Hematopoietic multipotent progenitor cell treated with erythropoietin and hydrocortisone succinate and interleukin-3 and kit ligand, for 15 days (in vitro differentiated cells): ENCODE measurements at regions not wholly inside any gene's neighbourhood (a gene's known extent, or its start where the extent isn't known, plus 50 kb on each side); places are given as distances from the start of the nearest gene placed in this dataset.
"Not testable (repeated sequence)": the region's sequence is repeated elsewhere in the genome, so short reads cannot be mapped to it uniquely, and the experiment has no call there.

Source experiments
- DNase-seq: peaks from one replicate; pipeline ENCODE4 v3.0.0-alpha.2; 2015; ENCODE audit warnings: low spot score

DNA sequence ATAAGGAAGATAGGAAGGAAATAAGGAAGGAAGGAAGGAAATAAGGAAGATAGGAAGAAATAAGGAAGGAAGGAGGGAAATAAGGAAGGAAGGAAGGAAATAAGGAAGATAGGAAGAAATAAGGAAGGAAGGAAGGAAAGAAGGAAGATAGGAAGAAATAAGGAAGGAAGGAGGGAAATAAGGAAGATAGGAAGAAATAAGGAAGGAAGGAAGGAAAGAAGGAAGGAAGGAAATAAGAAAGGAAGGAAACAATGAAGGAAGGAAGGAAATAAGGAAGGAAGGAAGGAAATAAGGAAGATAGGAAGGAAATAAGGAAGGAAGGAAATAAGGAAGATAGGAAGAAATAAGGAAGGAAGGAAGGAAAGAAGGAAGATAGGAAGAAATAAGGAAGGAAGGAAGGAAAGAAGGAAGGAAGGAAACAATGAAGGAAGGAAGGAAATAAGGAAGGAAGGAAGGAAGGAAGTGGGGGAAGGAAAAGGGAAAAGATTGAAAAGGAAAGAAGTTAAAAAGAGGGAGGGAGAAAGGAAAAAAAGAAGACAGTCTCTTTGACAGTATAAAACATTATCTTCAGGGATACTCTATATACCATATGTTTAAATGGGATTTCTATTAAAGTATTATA lies 227.1 kb downstream of the SP3 start:
- DNase-seq = not testable (repeated sequence)

DNA sequence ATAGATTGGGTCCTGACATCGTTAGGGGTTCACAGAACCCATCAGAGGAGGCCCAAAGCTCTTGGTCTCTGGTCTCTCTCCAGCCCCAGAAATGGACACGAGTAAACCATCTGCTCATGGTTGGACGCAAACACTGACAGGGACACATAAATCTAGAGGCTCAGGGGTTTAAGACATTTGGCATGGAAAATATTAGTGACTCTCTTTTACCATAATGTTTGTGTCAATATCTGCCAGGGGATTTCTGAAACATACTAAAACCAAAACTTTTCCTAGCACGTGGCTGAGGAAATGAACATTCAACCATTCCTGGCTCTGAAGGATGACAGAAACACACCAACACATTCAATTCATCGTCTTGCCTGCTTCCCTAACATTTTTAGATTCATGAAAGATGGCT lies 226.2 kb downstream of the SP3 start:
- no peak for DNase-seq

DNA sequence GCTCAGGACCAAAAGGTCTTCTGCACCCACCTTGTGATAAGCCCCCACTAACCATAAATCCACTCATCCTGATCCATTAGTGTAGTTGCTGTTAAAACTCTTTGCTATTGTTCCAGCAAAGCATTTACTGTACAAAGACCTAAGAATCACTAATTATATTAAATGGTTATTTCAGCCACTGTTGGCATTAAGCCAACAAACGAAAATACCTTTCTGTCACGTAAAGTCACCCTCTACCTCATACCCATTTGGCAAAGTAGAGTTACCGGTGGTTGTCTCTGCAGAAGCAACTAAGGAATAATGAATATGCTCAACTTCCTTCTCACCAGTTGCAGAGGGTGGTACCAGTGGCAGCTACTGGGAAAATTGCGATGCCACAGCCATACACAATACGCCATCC lies 224.5 kb downstream of the SP3 start:
- no peak for DNase-seq

DNA sequence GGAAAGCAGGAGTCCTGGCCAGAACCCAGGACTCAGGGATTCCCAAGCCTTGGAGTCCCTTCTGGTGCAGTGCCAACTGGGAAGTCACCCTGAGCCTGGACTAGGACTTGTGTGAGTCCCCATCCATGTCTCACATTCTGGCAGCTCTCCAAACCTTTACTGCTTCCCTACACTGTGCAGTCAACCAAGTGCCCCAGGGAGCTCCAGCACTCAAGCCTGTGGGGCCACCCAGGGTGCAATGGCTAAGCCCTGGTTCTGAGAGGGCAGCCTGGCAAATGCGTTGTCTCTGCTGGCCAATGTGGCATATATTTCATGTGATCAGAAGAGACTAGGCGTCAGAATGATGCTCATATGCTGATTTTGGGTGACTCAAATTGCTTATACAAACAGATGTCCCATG lies 223.4 kb downstream of the SP3 start:
- no peak for DNase-seq

DNA sequence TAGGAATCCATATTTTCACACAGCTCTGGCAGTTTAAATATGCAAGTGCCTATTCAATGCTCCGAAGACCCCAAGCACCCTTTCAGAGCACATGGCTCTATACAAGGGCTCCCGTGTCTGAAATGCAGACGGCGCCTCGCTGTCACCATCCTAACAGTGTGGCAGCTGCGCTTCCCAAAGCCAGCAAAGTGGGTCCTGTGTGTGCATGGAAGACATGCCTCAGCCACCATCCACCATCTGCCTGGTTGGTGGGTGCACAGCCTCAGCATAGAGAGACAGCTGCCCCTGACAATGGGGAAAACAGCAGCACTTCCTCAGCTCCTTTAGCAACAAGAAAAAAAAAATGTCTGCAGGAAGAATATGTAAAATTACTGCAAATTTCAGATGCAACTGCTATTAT lies 218.1 kb downstream of the SP3 start:
- DNase-seq = no peak

DNA sequence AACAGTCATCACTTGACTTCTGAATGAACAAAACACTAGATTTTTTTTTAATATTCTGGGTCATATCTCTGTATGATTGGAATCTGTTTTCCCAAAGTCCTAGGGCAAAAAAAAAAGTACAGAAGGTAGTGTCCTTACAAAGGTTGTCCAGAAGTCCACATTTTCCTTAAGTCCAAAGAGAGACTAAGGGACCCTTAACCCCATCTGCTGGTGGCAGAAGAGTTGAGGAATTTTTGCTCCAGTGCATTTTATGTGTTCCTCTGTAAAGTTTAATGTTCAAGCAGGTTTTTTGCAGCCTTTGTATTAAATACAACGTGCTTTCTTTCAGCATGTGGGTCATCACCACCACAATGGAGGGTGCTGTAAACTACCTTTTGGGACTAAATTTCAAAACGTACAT lies 215.9 kb downstream of the SP3 start:
- no peak for DNase-seq

DNA sequence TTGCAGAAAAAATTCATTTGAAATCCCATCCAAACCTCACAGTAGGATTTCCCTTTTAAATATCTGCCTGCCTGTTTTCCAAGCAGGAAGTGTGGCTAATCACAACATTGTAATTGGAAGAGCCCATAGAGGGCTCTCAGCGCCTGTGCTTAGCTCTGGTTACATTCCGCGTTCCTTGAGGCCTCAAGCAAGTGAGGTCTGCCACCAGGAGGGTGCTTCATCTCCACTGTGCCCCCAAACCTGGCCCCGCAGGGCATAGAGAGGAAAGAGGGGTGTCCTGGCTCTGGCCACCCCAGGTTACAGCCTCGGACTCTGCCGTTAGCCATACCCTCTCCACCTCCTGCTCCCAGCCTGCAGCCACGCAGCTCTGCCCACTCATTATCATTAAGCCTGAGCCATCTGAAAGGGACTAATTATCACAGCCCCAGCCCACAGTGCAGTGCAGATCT lies 214.8 kb downstream of the SP3 start:
- DNase-seq = no peak

DNA sequence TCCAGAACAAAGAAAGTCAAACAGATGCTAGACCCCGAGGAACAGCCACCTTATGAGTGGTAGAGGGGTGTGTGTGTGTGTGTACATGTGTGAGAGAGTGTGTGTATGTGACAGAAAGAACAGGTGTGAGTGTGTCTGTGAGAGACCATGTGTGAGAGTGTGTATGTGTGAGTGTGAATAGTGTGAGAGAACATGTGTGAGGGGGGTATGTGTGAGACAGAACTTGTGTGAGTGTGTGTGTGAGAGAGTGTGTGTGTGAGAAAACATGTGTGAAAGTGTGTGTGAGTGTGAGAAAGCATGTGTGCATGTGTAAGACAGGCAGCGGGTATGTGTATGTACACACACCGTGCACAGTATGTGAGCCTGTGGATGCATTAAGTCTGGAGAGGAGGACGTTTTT lies 214.3 kb downstream of the SP3 start:
- DNase-seq = no peak

DNA sequence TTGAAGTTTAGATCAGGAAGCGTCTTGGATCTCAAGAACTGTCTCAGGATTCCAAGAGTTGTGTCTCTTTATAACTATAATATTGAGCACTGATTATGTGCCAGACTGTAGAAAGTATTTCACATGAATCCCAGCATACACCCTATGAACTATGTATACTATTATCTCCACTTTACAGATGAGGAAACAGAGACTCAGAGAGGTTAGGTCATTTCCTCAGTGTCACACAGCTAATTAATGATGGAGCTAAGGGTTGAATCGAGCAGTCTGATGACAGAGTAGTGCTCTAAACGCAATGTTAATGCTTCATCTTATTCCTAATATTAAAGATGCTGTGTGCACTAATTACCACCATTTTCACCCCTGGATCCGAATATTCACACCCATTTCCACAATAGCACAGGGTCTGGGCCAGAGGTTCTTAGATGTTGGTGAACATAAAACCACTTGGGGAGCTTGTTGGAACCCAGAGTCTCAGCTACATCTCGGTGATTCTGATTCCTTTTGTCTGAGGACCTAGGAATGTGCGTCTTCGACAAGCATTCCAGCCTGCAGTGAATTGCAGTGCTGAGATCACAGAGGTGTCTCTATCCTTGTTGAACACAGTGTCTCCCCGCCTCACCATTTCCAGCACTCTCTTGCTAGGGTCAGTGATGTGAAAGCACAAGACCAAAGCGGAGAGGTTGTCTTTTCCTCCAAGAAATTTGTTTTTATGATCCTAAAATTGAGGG lies 213.8 kb downstream of the SP3 start:
- no peak for DNase-seq

DNA sequence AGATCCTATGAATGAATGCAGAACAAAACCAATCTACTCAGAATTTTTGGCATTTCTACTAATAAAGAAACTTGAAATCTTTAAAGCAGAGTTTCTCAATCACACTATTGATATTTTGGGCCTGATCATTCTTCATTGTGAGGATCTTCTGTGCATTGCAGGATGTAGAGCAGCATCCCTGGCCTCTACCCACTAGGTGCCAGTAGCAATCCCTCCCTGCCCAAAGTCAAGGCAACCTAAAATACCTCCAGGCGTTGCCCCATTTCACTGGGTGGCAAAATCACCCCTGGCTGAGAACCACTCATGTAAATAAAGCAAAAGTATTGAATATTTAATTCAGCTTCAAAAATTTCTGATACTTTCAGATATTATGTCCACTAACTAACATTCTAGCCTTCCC lies 213.0 kb downstream of the SP3 start:
- no peak for DNase-seq

DNA sequence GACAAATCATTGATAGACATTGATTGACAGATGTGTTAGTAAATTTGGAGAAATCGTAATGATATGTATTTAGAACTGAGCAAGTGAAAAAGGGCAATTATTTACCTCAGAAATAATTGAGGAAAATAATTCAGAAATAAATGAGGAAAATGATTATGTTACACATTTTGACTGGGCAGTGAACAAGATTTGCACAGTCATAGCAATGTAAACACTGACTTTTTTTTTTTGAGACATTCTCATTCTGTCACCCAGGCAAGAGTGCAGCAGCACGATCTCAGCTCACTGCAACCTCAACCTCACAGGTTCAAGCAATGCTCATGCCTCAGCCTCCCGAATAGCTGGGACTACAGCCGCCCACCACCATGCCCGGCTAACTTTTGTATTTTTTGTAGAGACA lies 211.7 kb downstream of the SP3 start:
- DNase-seq = no peak

DNA sequence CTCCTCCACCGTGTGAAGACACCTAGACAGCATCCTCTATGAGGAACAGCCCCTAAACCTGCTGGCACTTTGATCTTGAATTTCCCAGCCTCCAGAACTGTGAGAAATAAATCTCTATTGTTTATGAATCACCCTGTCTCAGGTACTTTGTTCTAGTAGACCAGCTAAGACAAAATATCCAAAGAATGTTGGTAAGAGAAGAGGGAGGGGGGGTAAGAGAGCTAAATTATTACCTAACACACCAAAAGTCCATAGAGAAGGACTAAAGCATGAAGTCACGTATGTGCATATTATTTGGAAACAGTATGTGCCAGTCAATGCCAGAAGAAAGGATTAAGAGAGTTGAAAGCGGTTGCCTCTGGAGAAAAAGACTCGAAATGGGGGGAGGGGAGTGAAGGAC lies 211.0 kb downstream of the SP3 start:
- no peak for DNase-seq

DNA sequence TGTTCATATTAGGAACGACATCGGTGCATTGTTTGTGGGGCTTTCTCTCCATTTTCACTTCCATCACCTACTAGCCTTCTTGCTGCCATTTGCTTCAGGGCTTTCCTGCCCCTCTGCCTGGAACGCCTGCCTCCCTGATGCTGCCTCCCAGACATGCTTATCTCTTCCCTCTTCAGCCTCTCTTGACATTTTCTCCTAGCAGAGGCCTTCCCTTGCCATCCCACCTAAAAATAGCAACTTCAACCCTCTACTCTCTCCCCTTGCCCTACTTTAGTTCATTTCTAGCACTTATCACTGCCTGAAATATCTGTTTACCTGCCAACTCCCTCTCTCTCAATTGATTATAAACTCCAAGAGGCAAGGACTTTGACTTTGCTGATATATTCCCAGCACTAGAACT lies 210.3 kb downstream of the SP3 start:
- DNase-seq = no peak

DNA sequence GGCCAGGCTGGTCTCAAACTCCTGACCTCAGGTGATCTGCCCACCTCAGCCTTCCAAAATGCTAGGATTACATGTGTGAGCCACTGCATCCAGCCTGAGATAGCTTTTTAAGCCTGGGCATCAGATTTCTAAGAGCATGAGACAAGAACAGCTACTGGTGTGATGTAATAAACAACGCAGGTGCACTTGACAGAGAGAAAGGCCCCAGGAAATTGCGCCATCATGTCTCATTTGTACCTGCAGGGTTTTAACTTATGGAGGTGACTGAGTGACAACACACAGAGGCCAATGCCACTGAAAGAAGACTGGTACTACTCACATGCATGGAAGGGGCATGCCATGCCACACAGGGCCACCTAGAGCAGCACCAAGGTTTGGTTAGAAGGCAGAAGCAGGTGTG lies 209.4 kb downstream of the SP3 start:
- no peak for DNase-seq

DNA sequence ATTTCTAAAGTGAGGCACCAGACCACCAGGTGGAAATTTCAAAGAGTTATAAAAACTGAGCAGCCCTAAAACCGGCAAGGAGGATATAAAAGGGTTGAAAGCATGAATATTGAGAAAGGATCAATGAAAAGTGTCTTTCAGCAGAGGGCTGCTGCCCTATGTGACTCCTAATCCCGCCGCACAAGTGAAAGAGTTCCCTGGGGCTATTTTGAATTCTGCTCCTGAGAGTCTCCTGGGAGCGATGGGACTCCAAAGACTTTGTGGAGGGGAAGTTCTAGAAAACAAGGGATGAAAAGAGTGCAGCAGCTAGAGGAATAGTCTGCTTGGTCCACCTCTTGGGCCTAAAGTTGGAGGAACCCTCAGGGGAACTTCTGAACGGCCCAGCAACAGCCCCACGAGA lies 205.2 kb downstream of the SP3 start:
- no peak for DNase-seq

DNA sequence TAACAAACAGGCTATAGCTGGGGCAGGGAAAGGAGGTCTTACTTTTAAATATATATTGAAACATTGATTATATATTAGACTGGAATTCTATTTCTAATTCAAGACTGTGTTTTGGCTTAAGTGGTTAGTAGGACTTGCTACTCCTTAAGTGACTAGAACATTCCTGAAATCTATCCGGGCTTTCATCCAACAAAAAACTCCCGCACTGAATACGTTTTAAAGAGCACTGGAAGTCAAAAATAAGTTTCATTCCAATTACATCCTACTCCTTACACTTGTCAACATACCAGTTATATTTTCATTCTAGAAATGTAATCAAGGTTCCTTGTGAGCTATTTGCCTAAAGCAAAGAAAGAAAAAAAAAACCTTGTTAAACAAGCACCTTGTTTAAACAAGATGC lies 204.6 kb downstream of the SP3 start:
- no peak for DNase-seq

DNA sequence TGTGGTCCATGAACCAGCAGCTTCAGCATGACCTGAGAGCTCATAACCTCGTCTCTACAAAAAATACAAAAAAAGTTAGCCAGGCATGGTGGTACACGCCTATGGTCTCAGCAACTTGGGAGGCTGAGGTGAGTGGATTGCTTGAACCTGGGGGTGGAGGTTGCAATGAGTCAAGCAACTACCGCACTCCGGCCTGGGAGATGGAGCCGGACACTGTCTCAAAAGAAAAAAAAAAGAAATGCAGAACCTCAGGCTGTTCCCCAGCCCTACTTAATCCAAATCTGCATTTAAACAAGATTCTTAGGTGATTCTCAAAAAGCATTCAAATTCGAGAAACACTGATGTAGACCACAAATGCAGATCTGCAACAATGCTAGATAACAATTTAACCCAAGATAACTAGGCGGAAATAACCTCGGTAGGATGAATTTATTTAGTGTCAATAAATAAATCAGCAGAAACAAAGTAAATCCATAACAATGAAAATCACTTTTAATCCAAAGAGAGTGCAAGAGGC lies 203.5 kb downstream of the SP3 start:
- no peak for DNase-seq

DNA sequence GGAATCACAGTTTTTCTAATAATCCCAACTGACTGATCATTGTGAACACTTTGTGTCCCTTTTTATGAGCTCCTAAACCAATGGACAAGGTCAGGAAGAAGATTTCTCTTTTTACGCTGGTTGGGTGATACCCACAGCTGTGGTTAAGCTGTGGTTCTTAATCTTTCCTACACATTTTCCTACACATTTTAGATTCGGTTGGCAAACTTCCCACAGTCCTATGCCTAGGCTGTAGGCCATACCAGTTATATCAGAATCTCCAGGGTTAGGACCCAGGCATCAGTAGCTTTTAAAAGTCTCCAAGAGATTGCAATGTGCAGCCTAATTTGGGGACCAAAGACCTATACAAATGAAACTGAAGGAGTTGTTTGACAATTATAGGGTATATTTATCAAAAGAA lies 203.0 kb downstream of the SP3 start:
- no peak for DNase-seq

DNA sequence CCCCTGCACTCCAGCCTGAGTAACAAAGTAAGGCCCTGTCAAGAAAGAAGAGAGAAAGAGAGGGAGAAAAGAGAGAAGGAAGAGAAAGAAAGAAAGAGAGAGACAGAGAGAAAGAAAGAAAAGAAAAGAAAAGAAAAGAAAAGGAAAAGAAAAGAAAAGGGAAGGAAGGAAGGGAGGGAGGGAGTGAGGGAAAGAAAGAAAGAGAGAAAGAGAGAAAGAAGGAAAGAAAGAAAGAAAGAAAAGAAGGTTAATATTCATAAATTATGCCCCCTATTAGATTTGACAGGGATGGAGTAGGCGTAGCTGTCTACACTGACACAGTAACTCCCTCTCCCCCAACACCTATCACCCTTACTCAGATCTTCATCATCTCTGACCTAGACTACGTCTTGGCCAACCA lies 202.3 kb downstream of the SP3 start:
- no peak for DNase-seq

DNA sequence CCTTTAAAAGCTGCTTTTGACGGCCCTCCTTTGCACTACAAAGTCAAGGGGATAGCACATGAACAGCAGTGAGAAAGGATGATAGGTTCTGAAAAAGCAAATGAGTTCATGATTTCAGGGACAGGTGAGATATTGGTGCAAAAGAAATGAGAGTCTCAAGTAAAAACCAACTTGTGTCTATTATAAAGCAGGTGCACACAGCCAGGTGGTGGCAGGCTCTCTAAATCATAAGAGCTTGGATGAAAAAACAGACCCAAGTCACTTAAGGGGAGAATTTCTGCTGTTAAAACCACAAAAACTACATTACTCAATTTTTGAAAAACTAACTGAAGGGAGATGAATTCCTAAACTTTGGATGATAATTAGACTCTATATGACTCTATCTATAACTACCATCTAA lies 201.5 kb downstream of the SP3 start:
- DNase-seq = no peak

DNA sequence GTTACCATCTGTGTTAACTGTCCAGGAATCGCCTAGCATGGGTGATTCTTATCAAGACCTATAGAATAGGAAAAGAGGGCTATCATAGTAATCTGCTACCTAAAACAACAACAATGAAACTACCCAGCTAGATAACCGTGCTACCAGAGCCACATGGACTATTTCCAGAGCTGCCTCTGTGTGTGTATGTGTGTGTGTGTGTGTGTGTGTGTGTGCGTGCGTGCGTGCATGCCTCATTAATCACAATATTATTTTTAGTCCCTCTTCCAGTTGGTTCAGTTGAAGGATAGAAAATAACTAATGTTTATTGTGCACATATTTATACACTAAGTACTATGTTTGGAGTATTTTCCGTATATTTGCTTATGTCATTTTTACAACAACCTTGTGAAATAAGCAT lies 201.1 kb downstream of the SP3 start:
- DNase-seq = no peak

DNA sequence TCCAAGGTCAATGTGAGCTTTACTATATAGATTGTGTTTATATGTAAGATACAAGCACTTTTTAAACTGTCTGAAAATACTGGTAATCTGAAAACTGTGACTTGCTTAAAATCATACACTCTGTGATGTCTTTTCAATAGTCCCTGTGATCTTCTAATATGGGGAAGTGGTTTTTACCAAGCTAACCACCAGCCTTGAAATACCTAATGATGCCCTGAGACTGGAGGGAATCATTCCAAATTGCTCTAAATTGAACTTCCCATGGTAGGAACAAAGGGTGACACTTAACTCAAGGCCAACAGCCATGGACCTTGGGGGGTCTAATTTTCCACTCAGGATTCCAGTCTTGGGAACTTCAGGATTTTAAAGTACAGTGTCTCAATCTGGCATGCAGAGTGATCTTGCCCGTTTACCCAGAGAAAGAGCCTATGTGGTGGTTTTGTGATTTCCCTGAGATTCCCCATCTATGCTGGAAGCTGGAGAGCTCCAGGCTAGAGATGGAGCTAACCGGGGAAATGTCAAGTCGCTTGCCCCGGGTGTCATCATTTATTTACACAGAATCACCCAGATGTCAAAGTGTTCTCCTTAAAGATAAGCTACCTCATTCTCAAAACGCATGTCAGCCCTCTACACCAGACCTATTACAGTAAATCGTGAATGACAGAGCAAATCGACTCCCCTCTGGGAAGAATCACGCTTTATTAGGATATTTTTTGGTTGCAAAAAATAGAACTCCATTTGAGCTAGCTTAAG lies 198.5 kb downstream of the SP3 start:
- no peak for DNase-seq
